MM.1S (cell line): ENCODE measurements at regions not wholly inside any gene's neighbourhood (a gene's known extent, or its start where the extent isn't known, plus 50 kb on each side); places are given as distances from the start of the nearest gene placed in this dataset.

Source experiments
- DNase-seq: peaks from one replicate; pipeline ENCODE4 v3.0.0-alpha.2; 2015
- H2AFZ ChIP-seq: fragments of 300-600 bp; sonication (generic); 2 replicates; pipeline ENCODE4 v1.6.0; 2016; ENCODE audit warnings: antibody characterized with exemption, low read length
- H3F3A ChIP-seq: fragments of 300-600 bp; sonication (generic); 2 replicates; pipeline ENCODE4 v1.6.1; 2016; ENCODE audit warnings: mild to moderate bottlenecking, antibody characterized with exemption, low read length, moderate library complexity, mixed read lengths; ENCODE audit not compliant: insufficient read depth
- H3K27ac ChIP-seq: fragments of 300-600 bp; sonication (generic); 2 replicates; pipeline ENCODE4 v1.5.1; 2016; ENCODE audit warnings: mild to moderate bottlenecking, low read length
- H3K27me3 ChIP-seq: fragments of 300-600 bp; sonication (generic); replicated peaks from 2 replicates; pipeline ENCODE4 v1.6.0; 2016; ENCODE audit warnings: low read length; ENCODE audit not compliant: insufficient read depth
- H3K36me3 ChIP-seq: fragments of 300-600 bp; sonication (generic); replicated peaks from 2 replicates; pipeline ENCODE4 v1.6.1; 2016; ENCODE audit warnings: mild to moderate bottlenecking, low read length, mixed read lengths; ENCODE audit not compliant: insufficient read depth
- H3K4me1 ChIP-seq: fragments of 300-600 bp; sonication (generic); 2 replicates; pipeline ENCODE4 v1.6.1; 2016; ENCODE audit warnings: low read length, mixed read lengths
- H3K4me2 ChIP-seq: fragments of 300-600 bp; sonication (generic); 2 replicates; pipeline ENCODE4 v1.6.0; 2016; ENCODE audit warnings: low read depth, low read length
- H3K4me3 ChIP-seq: fragments of 300-600 bp; sonication (generic); 2 replicates; pipeline ENCODE4 v1.5.1; 2016; ENCODE audit warnings: low read length, mixed read lengths
- H3K79me2 ChIP-seq: fragments of 300-600 bp; sonication (generic); 2 replicates; pipeline ENCODE4 v1.6.1; 2016; ENCODE audit warnings: mixed run types, low read length, mixed read lengths
- H3K9ac ChIP-seq: fragments of 300-600 bp; sonication (generic); 2 replicates; pipeline ENCODE4 v1.6.1; 2016; ENCODE audit warnings: low read length, mixed read lengths
- H3K9me2 ChIP-seq: fragments of 300-600 bp; sonication (generic); replicated peaks from 2 replicates; pipeline ENCODE4 v1.6.1; 2016; ENCODE audit warnings: mild to moderate bottlenecking, low read length, mixed read lengths; ENCODE audit not compliant: insufficient read depth
- H3K9me3 ChIP-seq: fragments of 300-600 bp; sonication (generic); replicated peaks from 2 replicates; pipeline ENCODE4 v1.6.1; 2016; ENCODE audit warnings: mild to moderate bottlenecking, low read length, mixed read lengths; ENCODE audit not compliant: insufficient read depth
- H4K20me1 ChIP-seq: fragments of 300-600 bp; sonication (generic); 2 replicates; pipeline ENCODE4 v1.6.1; 2016; ENCODE audit warnings: mild to moderate bottlenecking, low read length, moderate library complexity, mixed read lengths; ENCODE audit not compliant: insufficient read depth
- EZH2 ChIP-seq: fragments of 300-600 bp; sonication (generic); optimal IDR thresholded peaks from 2 replicates; pipeline ENCODE3; 2017; ENCODE audit warnings: low read depth, mild to moderate bottlenecking, antibody characterized with exemption, low read length, mixed read lengths
- EZH2phosphoT487 ChIP-seq: fragments of 300-600 bp; sonication (generic); IDR thresholded peaks from 2 replicates; pipeline ENCODE4 v1.6.1; 2018; ENCODE audit warnings: antibody characterized with exemption, low read length
- TF ChIP-seq, protein P1 (sequence below): fragments of 300-600 bp; sonication (generic); IDR thresholded peaks from 2 replicates; pipeline ENCODE4 v1.5.1; 2016; ENCODE audit warnings: antibody characterized with exemption, low read length, mixed read lengths

DNA sequence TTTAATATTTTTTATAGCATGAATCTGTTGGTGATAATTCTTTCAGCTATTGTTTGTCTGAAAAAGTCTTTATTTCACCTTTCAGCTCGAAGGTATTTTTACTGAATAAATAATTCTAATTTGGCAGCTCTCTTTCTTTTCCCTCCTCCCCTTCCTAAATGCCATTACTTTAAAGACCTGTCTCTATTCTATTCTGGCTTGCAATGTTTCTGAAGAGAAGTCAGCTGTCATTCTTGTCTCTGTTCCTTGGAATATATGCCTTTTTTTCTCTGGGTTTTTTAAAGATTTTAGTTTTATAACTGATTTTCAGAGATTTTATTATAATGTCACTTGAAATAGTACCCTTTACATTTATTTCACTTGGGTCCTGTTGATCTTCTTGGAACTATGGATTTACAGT, 237.9 kb upstream of the DAAM1 start:
- TF ChIP-seq EZH2 (no peak), EZH2phosphoT487 (no peak)
- TF ChIP-seq, protein P1, sequence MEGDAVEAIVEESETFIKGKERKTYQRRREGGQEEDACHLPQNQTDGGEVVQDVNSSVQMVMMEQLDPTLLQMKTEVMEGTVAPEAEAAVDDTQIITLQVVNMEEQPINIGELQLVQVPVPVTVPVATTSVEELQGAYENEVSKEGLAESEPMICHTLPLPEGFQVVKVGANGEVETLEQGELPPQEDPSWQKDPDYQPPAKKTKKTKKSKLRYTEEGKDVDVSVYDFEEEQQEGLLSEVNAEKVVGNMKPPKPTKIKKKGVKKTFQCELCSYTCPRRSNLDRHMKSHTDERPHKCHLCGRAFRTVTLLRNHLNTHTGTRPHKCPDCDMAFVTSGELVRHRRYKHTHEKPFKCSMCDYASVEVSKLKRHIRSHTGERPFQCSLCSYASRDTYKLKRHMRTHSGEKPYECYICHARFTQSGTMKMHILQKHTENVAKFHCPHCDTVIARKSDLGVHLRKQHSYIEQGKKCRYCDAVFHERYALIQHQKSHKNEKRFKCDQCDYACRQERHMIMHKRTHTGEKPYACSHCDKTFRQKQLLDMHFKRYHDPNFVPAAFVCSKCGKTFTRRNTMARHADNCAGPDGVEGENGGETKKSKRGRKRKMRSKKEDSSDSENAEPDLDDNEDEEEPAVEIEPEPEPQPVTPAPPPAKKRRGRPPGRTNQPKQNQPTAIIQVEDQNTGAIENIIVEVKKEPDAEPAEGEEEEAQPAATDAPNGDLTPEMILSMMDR = no peak
- Histone ChIP-seq H3K9me2 (no peaks in the 10 kb centered on the region), H3K36me3 (no peaks in the 10 kb centered on the region), H3K79me2 (no peaks in the 10 kb centered on the region), H3K9ac (no peak overlapping the region), H3K4me2 (no peak overlapping the region), H3K9me3 (no peaks in the 10 kb centered on the region), H3K27me3 (no peaks in the 10 kb centered on the region), H3F3A (no peaks in the 10 kb centered on the region), H3K4me1 (no peaks in the 10 kb centered on the region), H2AFZ (no peak overlapping the region), H3K4me3 (no peak overlapping the region), H4K20me1 (no peaks in the 10 kb centered on the region), H3K27ac (no peak overlapping the region)
- no peak for DNase-seq

DNA sequence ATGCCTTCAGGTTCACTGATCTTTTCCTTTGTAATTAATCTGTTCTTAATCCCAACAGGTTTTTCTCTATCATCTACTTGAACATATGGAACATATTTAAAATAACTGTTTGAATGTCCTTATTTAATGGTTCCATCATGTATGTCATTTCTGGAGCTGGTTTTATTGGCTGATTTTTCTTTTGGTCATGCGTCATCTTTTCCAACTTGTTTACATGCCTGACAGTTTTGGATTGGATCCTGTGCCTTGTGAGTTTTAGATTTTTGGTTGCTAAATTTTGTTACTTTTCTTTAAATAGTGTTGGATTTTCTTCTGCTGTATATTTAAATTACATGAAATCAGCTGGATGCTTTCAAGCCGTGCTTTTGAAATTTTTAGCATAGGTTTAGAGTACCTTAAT, 237.3 kb upstream of the DAAM1 start:
- Histone ChIP-seq H2AFZ (no peak overlapping the region), H4K20me1 (no peaks in the 10 kb centered on the region), H3K36me3 (no peaks in the 10 kb centered on the region), H3K27ac (no peak overlapping the region), H3K9me2 (no peaks in the 10 kb centered on the region), H3K79me2 (no peaks in the 10 kb centered on the region), H3K4me3 (no peak overlapping the region), H3K4me1 (no peaks in the 10 kb centered on the region), H3F3A (no peaks in the 10 kb centered on the region), H3K27me3 (no peaks in the 10 kb centered on the region), H3K9ac (no peak overlapping the region), H3K9me3 (no peaks in the 10 kb centered on the region), H3K4me2 (no peak overlapping the region)
- no peak for DNase-seq
- TF ChIP-seq, protein P1 = no peak
- TF ChIP-seq EZH2 (no peak), EZH2phosphoT487 (no peak)

DNA sequence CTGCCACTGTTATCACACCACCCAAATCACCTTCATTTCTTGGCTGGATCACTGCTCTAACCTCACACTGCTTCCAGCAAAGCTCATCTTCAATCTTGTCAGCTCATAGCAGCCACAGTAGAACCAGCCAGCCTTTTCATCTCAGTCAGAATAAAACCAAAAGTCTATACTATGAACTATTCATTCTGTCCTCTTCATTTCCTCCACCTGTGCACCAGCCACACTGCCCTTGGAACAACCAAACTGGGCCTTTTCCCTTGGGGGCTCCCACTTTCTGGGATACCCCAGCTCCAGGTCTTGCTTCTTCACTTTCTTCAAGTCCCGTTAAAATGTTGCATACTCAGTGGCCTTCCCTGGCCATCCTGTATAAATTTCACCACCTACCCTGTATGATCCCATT, 234.4 kb upstream of the DAAM1 start:
- Histone ChIP-seq H2AFZ (no peak overlapping the region), H3K79me2 (no peaks in the 10 kb centered on the region), H3K36me3 (no peaks in the 10 kb centered on the region), H3K9me2 (no peaks in the 10 kb centered on the region), H3K9me3 (no peaks in the 10 kb centered on the region), H3K9ac (no peak overlapping the region), H3F3A (no peaks in the 10 kb centered on the region), H3K4me2 (no peak overlapping the region), H3K27ac (no peak overlapping the region), H3K4me1 (no peaks in the 10 kb centered on the region), H3K4me3 (no peak overlapping the region), H4K20me1 (no peaks in the 10 kb centered on the region), H3K27me3 (no peaks in the 10 kb centered on the region)
- TF ChIP-seq, protein P1 = no peak
- TF ChIP-seq EZH2 (no peak), EZH2phosphoT487 (no peak)
- DNase-seq = no peak
